ENCODE measurements at regions not wholly inside any gene's neighbourhood (a gene's known extent, or its start where the extent isn't known, plus 50 kb on each side); places are given as distances from the start of the nearest gene placed in this dataset.

DNA sequence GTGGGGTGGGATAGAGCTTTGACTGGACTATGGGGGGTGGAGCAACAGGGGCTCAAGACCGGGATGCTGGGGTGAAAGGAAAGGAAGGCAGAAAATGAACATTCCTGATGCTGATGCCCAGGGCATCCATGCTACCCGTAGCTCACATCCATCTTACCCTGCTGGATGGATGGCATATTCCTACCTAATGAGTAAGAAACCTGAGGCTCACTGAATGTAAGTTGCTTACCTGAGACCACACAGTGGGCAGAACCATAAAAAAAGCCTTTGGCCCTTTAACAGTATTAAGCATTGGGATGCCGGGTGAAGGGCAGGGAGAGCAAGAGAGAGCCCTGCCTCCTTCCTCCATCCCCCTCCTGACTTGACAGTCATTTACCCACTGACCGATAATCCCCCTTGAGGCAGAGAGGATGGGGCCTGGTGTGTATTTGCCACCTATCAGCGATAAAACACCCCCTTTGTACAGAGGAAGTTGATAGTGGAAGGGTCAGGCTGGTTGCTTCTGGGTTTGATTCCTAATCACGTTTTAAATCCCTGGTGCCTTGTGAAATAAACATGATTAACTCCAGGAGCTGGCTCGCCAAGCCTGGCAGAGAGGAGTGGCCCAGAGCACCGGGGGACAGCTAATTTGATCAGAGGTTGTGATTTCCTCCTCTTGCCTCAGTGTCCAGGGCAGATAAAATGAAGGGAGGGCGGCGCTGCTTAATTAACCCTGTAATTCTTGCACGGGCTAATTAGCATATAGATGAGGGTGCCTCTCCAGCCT, 105.9 kb upstream of the HS6ST1 start:
- H2AFZ ChIP-seq (ENCODE audit: low read length), result no peak overlapping the region

DNA sequence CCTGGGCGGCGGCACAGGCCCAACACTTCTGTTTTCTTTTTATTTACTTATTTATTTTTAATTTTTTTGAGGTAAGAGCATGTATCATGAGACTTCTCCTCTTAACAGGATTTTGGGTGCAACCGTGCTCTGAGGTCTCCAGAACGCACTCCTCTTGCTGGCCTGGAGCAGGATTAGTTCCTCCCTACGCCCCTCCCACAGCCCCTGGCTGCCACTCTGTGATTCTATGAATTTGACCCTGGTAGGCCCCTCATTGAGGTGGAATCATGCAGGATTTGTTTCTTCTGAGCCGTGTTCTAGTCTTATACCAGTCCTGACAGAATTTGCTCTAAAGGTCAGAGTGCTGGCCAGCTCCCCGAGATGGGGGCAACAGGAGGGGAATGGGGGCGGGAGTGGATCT, 106.5 kb upstream of the HS6ST1 start:
- Histone ChIP-seq H3K27me3 (replicated peaks; ENCODE audit: insufficient read depth, low read length) (no peaks in the 10 kb centered on the region), H3F3A (ENCODE audit: insufficient read depth, low read length) (no peaks in the 10 kb centered on the region), H3K79me2 (ENCODE audit: low read length) (no peaks in the 10 kb centered on the region), H3K4me2 (ENCODE audit: low read depth, low read length) (no peak overlapping the region), H3K9me3 (replicated peaks; ENCODE audit: insufficient read depth, low read length) (no peaks in the 10 kb centered on the region), H3K9ac (ENCODE audit: low read length) (no peak overlapping the region), H4K20me1 (ENCODE audit: insufficient read depth, low read length) (no peaks in the 10 kb centered on the region), H3K4me3 (ENCODE audit: low read length) (no peak overlapping the region), H3K4me1 (ENCODE audit: low read length) (no peaks in the 10 kb centered on the region), H3K9me2 (replicated peaks; ENCODE audit: insufficient read depth, low read length) (no peaks in the 10 kb centered on the region), H2AFZ (ENCODE audit: low read length) (no peak overlapping the region), H3K27ac (ENCODE audit: low read length) (no peak overlapping the region), H3K36me3 (replicated peaks; ENCODE audit: insufficient read depth, low read length) (no peaks in the 10 kb centered on the region)
- no peak for DNase-seq
- TF ChIP-seq EZH2 (optimal IDR thresholded peaks at IDR 0.05; ENCODE audit: low read depth, low read length) (no peak), EZH2phosphoT487 (IDR thresholded peaks at IDR 0.05; ENCODE audit: low read length) (no peak)
- TF ChIP-seq, protein P1, sequence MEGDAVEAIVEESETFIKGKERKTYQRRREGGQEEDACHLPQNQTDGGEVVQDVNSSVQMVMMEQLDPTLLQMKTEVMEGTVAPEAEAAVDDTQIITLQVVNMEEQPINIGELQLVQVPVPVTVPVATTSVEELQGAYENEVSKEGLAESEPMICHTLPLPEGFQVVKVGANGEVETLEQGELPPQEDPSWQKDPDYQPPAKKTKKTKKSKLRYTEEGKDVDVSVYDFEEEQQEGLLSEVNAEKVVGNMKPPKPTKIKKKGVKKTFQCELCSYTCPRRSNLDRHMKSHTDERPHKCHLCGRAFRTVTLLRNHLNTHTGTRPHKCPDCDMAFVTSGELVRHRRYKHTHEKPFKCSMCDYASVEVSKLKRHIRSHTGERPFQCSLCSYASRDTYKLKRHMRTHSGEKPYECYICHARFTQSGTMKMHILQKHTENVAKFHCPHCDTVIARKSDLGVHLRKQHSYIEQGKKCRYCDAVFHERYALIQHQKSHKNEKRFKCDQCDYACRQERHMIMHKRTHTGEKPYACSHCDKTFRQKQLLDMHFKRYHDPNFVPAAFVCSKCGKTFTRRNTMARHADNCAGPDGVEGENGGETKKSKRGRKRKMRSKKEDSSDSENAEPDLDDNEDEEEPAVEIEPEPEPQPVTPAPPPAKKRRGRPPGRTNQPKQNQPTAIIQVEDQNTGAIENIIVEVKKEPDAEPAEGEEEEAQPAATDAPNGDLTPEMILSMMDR (IDR thresholded peaks at IDR 0.05; ENCODE audit: low read length), result no peak

More for the DNA sequence above, 105.9 kb upstream of the HS6ST1 start:
- no peaks in the 10 kb centered on the region for H3K36me3 ChIP-seq (replicated peaks; ENCODE audit: insufficient read depth, low read length)
- no peaks in the 10 kb centered on the region for H3K27me3 ChIP-seq (replicated peaks; ENCODE audit: insufficient read depth, low read length)
- no peak overlapping the region for H3K4me2 ChIP-seq (ENCODE audit: low read depth, low read length)
- no peaks in the 10 kb centered on the region for H3F3A ChIP-seq (ENCODE audit: insufficient read depth, low read length)
- H3K79me2 ChIP-seq (ENCODE audit: low read length), result no peaks in the 10 kb centered on the region
- no peaks in the 10 kb centered on the region for H3K9me3 ChIP-seq (replicated peaks; ENCODE audit: insufficient read depth, low read length)
- H3K27ac ChIP-seq (ENCODE audit: low read length), result no peak overlapping the region
- H3K4me3 ChIP-seq (ENCODE audit: low read length), result no peak overlapping the region
- no peaks in the 10 kb centered on the region for H3K4me1 ChIP-seq (ENCODE audit: low read length)
- no peaks in the 10 kb centered on the region for H4K20me1 ChIP-seq (ENCODE audit: insufficient read depth, low read length)
- H3K9me2 ChIP-seq (replicated peaks; ENCODE audit: insufficient read depth, low read length), result no peaks in the 10 kb centered on the region
- TF ChIP-seq EZH2 (optimal IDR thresholded peaks at IDR 0.05; ENCODE audit: low read depth, low read length) (no peak), EZH2phosphoT487 (IDR thresholded peaks at IDR 0.05; ENCODE audit: low read length) (no peak)
- TF ChIP-seq, protein P1 (IDR thresholded peaks at IDR 0.05; ENCODE audit: low read length), result no peak
- no peak for DNase-seq
- no peak overlapping the region for H3K9ac ChIP-seq (ENCODE audit: low read length)

DNA sequence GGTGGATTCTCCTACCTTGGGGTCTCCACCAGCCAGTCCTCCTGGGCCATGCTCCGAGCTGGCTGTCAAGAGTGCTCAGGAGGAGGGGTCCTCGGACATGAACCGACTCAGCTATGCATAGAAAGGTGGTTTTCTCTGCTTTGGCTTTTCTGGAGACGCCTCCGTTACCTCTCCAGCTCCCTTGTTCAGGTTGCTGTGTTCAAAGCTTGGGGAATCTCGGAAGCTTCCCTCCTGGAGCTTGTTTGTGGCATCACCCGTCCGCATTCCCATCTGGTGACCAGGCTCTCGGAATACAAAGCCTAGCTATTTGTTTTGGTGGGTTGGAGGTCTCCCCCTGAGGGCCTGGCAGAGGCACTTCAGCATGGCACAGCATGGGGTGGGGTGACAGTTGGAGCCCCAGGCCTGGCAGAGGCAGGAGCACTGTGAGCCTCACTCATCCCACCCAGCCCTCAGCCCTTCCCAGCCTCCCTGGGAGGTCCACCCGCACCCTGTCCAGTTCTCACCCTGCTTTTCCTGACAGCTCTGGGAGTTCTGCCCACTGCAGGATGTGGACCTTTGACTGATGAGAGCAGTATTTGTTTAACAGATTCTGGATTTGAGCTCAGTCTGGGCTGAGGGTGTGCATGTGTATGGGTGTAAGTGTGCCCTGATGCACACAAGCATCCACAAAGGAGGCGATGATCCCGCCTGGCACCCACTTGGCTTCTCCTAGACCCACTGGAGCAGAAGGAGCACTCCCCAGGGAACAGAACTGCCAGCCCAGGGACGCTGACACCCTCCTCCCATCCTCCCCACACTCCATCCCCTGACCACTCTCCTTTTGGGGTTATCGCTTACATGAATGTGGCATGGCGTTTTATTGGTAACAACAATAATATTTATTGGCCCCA, 107.3 kb upstream of the HS6ST1 start:
- no peak for DNase-seq
- no peak overlapping the region for H2AFZ ChIP-seq (ENCODE audit: low read length)
- no peak overlapping the region for H3K9ac ChIP-seq (ENCODE audit: low read length)
- no peak overlapping the region for H3K4me3 ChIP-seq (ENCODE audit: low read length)
- no peaks in the 10 kb centered on the region for H3F3A ChIP-seq (ENCODE audit: insufficient read depth, low read length)
- no peaks in the 10 kb centered on the region for H3K9me2 ChIP-seq (replicated peaks; ENCODE audit: insufficient read depth, low read length)
- no peaks in the 10 kb centered on the region for H4K20me1 ChIP-seq (ENCODE audit: insufficient read depth, low read length)
- no peaks in the 10 kb centered on the region for H3K27me3 ChIP-seq (replicated peaks; ENCODE audit: insufficient read depth, low read length)
- no peaks in the 10 kb centered on the region for H3K36me3 ChIP-seq (replicated peaks; ENCODE audit: insufficient read depth, low read length)
- TF ChIP-seq, protein P1 (IDR thresholded peaks at IDR 0.05; ENCODE audit: low read length), result no peak
- TF ChIP-seq EZH2phosphoT487 (IDR thresholded peaks at IDR 0.05; ENCODE audit: low read length) (no peak), EZH2 (optimal IDR thresholded peaks at IDR 0.05; ENCODE audit: low read depth, low read length) (no peak)
- H3K79me2 ChIP-seq (ENCODE audit: low read length), result no peaks in the 10 kb centered on the region
- no peak overlapping the region for H3K27ac ChIP-seq (ENCODE audit: low read length)
- no peaks in the 10 kb centered on the region for H3K4me1 ChIP-seq (ENCODE audit: low read length)
- H3K9me3 ChIP-seq (replicated peaks; ENCODE audit: insufficient read depth, low read length), result no peaks in the 10 kb centered on the region
- H3K4me2 ChIP-seq (ENCODE audit: low read depth, low read length), result no peak overlapping the region
